T-helper 1 cell treated with Interleukin-12 subunit alpha and Interleukin-12 subunit beta and Interleukin-4 antibody, amounts not matched to agents 30 ng/mL and 1 ng/mL, for 36 hours (primary cell): ENCODE measurements at regions not wholly inside any gene's neighbourhood (a gene's known extent, or its start where the extent isn't known, plus 50 kb on each side); places are given as distances from the start of the nearest gene placed in this dataset.

ENCODE experiments used
- intact Hi-C: fragments of 100-400 bp; cut with micrococcal nuclease; formaldehyde crosslinking; loops from one replicate; pipeline ENCODE4 v1.15.1; 2024

GRCh38 chr20:50273601-50274491 is 83.2 kb downstream of the CEBPB start:
- intact Hi-C loops = no loop called here

- intact Hi-C loops = no loop called here
Observed at GRCh38 chr20:50274570-50275430, 84.2 kb downstream of the CEBPB start.

DNA sequence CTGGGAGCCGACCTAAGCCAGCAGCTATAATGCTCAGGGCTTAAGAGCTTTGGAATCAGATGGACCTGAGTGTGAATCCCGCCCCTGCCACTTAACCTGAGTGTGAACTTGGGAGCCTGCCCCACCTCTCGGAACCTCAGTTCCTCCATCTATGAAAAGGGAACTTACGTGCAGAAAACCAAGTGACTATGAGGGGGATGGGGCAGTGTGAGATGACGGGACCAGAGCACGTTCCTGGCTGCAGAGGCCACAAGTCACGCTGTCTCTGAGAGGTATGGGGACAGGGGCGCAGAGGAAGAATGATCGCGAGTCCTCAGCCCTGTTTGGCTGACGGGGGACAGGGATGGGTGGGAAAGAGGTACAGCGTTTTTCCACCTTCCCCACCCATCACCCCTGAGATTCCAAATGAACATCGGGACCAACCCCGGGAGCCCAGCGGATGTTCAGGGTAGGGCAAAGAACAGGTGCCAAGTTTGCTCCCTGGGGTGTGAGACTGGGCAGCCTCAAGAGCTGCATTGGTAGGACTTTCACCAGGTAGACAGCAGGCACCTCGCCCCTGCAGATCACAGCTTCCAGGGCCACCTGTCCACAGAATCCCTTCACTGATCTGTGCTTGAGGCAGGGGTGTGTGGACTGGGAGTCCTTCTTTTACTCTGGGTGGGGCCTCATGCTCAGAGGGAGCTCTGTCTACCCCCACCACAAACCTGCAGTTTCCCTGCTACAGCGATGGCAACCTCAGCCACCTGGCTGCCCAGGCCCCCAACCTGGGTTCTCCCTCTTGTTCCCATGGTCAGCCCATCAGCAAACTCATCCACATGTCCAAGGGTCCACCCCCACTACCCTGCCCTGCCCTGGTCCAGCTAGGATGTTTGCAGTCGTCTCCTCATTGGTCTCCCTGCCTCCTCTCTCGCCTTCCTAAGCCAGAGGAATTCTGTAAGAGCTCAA is 85.8 kb downstream of the CEBPB start:
- intact Hi-C loops = no loop called here

- intact Hi-C loops = no loop called here
Observed at GRCh38 chr20:50277064-50277415, 86.4 kb downstream of the CEBPB start.

GRCh38 chr20:50277460-50278376 is 87.1 kb downstream of the CEBPB start:
- intact Hi-C loops = no loop called here

DNA sequence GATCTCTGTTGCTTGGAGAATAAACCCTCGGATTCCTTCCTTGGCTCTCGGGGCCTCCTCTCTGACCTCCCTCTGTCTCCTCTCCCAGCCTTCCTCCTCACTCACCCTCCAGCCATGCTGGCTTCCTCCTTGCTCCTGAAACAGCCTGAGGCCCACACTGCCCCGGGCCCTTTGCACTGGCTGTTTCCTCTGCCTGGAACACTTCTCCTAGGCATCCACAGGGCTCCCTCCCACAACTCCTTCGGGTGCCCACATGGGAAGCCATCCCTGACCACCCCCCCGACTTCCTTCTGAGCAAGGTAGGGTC is 87.7 kb downstream of the CEBPB start:
- intact Hi-C loops = no loop called here

DNA sequence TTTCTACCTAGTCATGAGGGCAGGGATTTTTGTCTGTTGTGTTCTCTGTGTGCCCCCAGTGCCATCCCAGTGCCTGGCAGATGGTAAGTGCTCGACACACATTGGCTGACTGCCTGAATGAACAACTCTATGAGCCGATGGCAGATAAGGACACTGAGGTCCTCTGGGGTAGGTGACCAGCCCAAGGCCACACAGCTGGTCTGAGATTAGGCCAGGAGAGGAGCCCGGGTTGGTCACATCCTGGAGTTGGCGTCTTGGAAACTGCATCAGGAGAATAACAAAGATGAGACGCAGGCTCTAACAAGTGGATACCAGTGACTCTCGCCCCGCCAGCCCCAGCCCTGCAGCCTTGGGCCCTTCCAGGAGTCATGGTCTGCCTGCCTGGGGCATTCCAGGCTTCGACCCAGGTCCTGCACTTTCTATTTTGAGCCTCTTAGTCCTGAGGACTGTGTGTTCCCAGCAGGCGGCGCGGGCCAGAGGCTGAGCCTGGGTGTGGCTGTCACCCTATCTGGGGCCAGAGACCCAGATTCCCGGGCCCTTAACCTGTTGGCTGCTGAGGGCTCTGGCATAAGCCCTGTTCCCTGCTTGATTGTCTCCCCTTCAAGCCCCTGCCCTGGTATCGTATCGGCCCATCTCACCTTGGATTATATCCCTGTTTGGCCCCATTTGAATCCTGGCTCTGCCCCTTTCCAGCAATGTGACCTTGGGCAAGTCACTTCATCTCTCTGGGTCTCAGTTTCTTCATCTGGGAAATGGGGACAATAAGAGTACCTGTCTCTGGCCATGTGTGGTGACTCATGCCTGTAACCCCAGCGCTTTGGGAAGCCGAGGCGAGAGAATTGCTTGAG is 88.3 kb downstream of the CEBPB start:
- intact Hi-C loops = no loop called here

GRCh38 chr20:50279988-50280850 is 89.6 kb downstream of the CEBPB start:
- intact Hi-C loops = no loop called here

DNA sequence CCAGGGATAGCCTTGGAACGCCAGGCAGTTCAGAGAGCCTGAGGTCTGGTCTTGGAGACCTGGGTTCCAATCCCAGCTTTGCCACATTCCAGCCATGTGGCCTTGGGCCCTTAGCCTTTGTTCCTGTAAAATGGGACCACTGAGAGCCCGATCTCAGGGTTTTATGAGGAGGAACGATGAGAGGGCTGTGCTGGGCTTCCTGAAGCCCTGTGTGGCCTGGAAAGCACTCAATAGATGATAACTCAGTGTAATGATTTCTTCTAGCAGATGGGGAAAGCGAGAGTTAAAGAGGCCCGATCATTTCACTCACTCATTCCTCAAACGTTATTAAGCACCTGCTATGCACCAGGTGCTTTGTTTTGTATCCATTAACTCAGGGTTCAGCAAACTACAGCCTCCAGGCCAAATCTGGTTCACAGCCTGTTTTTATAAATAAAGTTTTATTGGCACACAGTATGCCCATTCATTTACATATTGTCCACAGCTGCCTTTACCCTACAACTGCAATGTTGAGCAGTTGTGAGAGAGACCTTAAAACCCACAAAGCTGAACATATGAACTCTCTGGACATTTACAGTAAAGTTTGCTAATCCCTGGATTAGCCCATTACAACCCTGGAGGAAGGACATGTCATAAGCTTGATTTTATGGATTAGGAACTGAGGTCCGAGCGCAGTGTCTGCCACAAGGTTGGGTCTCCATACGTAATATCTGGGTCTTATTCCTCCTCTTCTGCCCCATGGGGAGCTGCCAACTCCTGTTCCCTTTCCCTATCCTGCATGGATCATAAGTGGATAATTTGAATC is 90.4 kb downstream of the CEBPB start:
- intact Hi-C loops = no loop called here

DNA sequence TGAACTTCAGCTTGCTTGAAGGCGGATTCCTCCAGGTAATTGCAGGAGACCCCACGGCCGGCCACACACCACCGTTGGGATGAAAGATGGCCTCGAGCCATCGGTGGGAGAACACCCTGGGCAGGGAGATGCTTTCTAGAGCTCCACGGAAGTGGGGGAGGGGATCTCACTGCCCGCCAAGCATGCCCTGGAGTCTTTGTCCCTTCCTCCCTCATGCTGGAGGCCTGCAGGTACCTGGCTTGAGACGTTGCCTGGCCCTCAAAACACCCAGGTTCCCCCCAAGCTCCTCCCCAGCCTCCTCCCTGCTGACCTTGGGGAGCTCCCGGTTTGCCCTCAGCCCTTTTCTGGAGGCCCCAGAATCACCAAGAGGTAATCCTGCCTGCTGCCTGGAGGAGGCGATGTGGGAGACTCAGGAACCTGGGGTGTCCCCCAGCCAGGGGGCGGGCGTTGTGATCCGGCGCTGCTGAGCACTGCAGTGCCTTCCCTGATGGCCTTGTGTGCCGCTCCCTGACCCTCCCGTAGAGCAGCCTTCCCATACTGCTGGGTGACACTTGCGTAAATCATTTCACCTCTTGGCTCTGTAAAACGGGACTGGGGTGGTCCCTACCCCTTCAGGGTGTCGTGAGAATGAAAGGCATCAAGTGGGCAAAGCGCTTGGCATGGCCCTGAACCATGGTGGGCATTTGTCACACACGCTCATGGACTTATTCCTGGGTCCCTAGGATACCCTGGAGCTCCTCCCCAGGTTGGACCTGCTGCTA is 91.4 kb downstream of the CEBPB start:
- intact Hi-C loops = no loop called here

GRCh38 chr20:50282592-50283241 is 92.1 kb downstream of the CEBPB start:
- intact Hi-C loops = no loop called here

GRCh38 chr20:50283370-50283769 is 92.7 kb downstream of the CEBPB start:
- intact Hi-C loops = no loop called here

- intact Hi-C loops = no loop called here
Observed at GRCh38 chr20:50283922-50284810, 93.5 kb downstream of the CEBPB start.

- intact Hi-C loops = loop anchor here (5.0 kb wide), 1 partner anchor 52 kb away; no protein-coding TSS in a partner anchor
Observed at GRCh38 chr20:50284811-50285375, 94.3 kb downstream of the CEBPB start.
